ENCODE measurements at regions not wholly inside any gene's neighbourhood (a gene's known extent, or its start where the extent isn't known, plus 50 kb on each side); places are given as distances from the start of the nearest gene placed in this dataset.

DNA sequence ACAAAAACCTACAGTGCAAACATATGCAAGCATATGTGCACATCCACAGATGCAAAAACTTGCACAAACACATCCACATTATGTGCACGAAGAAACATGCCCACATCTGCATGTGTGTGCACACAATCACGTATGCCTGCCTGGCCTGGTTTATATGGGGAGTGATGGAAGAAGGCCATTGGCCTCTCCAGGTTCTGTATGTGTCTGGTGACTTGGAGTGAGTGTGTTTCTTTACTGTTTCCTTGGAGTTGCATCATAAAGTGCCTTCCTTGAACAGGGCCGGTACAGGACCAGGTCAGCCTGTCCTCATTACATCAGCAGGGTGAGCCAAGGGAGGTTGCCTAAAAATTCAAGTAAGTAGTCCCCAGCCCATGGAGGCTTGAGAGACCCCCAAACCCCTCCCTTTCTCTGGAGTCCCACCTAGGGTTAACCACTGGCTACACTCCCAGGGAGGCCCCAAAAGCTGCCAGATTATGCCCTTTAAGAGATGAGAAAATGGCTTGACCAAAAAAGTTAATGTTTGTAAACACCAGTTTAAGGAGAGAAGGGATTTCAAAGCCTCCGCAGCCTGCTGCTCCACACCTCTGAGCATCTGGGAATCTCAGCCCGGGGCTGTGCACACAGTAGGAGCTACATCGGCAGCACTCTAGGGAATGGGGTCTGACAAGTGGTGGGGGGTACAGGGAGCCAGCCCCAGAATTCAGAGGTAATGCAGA lies 140.8 kb downstream of the VEGFA start:
- DNase-seq (ENCODE audit: low read depth), result peak; percentile 57
- no peak overlapping the region for H3K4me3 ChIP-seq (ENCODE audit: low read depth, low read length)
- TF ChIP-seq POLR2A (IDR thresholded peaks at IDR 0.05; ENCODE audit: extremely low read depth, insufficient read length) (no peak), CTCF (IDR thresholded peaks at IDR 0.05; ENCODE audit: low read depth, low read length) (no peak), MAX (IDR thresholded peaks at IDR 0.05; ENCODE audit: low read depth, low read length) (no peak), MYC (IDR thresholded peaks at IDR 0.05; ENCODE audit: low read depth, low read length) (no peak)

- no peak for TF ChIP-seq MAX (IDR thresholded peaks at IDR 0.05; ENCODE audit: low read depth, low read length)
- TF ChIP-seq POLR2A (IDR thresholded peaks at IDR 0.05; ENCODE audit: extremely low read depth, insufficient read length), result no peak
- no peak for TF ChIP-seq CTCF (IDR thresholded peaks at IDR 0.05; ENCODE audit: low read depth, low read length)
- TF ChIP-seq MYC (IDR thresholded peaks at IDR 0.05; ENCODE audit: low read depth, low read length), result no peak
- DNase-seq (ENCODE audit: low read depth), result no peak
- no peak overlapping the region for H3K4me3 ChIP-seq (ENCODE audit: low read depth, low read length)
Observed at GRCh38 chr6:43910149-43910637, 140.2 kb downstream of the VEGFA start.

DNA sequence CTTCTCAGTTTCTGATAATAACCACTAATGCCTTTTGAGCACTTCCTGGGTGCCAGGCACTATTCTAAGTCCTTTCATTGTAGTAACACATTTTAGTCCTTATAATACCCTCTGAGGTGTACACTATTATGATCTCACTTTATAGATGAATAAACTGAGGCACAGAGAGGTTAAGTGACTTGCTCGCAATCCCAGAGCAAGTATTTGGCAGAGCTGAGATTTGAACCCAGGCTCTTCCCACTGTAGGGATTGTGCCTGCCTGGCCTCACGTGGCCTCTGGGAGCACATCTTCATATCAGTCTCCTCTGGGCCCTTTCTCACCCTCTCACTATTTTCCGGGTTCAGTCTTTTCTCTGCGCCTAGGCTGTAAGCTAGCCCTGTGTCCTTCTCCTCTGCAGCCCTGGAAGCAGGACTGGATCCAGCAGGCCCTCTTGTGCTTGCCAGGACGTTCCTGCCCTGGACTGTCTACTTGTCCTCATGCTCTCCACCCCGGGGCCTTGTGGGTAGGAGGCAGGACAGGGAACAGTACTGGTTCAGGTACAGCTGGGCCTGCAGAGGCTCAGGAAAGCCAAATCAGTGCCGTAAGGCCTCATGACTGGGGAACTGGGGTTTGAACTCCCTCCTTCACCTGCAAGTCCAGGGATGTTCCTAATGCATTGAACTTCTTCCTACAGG lies 139.6 kb downstream of the VEGFA start:
- no peak for TF ChIP-seq POLR2A (IDR thresholded peaks at IDR 0.05; ENCODE audit: extremely low read depth, insufficient read length)
- DNase-seq (ENCODE audit: low read depth), result no peak
- no peak overlapping the region for H3K4me3 ChIP-seq (ENCODE audit: low read depth, low read length)

DNA sequence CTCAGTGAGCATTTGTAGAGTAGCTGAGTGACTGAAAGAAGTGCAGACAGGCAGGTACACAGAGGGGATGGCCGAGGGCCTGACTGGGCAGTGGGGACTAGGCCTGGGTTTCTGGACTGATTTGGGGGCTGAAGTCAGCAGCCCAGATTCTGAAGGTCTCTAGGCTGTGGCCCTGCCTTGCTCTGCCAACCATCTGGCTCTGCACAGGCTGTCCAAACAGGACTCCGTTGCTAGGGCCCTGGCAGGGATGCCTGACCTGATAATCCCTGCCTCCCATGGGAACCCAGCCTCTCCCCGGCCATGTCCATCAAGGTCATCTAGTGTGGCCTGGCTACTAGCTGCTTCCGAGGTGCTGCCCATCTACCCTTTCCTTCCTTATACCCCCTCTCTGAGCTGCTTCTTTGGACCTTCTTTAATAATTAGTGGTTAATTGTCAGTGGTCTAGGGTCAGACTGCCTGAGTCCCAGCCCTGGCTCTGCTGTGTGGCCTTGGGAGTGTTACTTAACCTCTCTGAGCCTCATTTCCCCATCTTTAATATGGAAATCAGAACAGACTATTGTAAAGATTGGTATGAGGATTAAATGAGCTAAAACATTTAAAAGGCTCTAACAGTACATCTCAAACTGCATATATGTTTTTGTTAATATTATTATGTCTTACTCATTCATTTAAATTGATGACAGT lies 137.9 kb downstream of the VEGFA start:
- no peak for DNase-seq (ENCODE audit: low read depth)

GRCh38 chr6:43907312-43907711 lies 137.3 kb downstream of the VEGFA start:
- TF ChIP-seq MAX (IDR thresholded peaks at IDR 0.05; ENCODE audit: low read depth, low read length) (no peak), CTCF (IDR thresholded peaks at IDR 0.05; ENCODE audit: low read depth, low read length) (no peak), POLR2A (IDR thresholded peaks at IDR 0.05; ENCODE audit: extremely low read depth, insufficient read length) (no peak)
- no peak overlapping the region for H3K4me3 ChIP-seq (ENCODE audit: low read depth, low read length)
- no peak for DNase-seq (ENCODE audit: low read depth)

More for the DNA sequence above, 137.9 kb downstream of the VEGFA start:
- TF ChIP-seq MYC (IDR thresholded peaks at IDR 0.05; ENCODE audit: low read depth, low read length) (no peak), POLR2A (IDR thresholded peaks at IDR 0.05; ENCODE audit: extremely low read depth, insufficient read length) (no peak), MAX (IDR thresholded peaks at IDR 0.05; ENCODE audit: low read depth, low read length) (no peak), CTCF (IDR thresholded peaks at IDR 0.05; ENCODE audit: low read depth, low read length) (no peak)
- H3K4me3 ChIP-seq (ENCODE audit: low read depth, low read length), result no peak overlapping the region

Measured in NB4 (cell line).